Right atrium auricular region (tissue), 2 donors: ENCODE measurements at regions not wholly inside any gene's neighbourhood (a gene's known extent, or its start where the extent isn't known, plus 50 kb on each side); places are given as distances from the start of the nearest gene placed in this dataset.

Experiments used
- DNase-seq: peaks from one replicate; pipeline ENCODE4 v3.0.0-alpha.2; 2019; ENCODE audit warnings: low spot score
- H3K27ac ChIP-seq, 2 donors: fragments of 200-600 bp; sonication (generic); 1 replicate in 1 of 2; 2 replicates in 1 of 2; pipeline ENCODE4 v1.5.1; 2016 to 2019
- H3K27me3 ChIP-seq, 2 donors: fragments of 200-600 bp; sonication (generic); one replicate each; pipeline versions ENCODE4 v1.5.1 to v1.6.0; 2017 to 2019
- H3K36me3 ChIP-seq: fragments of 200-600 bp; sonication (generic); one replicate; pipeline ENCODE4 v1.5.1; 2016
- H3K4me1 ChIP-seq, 2 donors: fragments of 200-600 bp; sonication (generic); one replicate each; pipeline versions ENCODE4 v1.5.1 to v1.6.0; 2017 to 2019
- H3K4me3 ChIP-seq, 2 donors: fragments of 200-600 bp; sonication (generic); 1 replicate in 1 of 2; 2 replicates in 1 of 2; pipeline ENCODE4 v1.5.1; 2017 to 2019; ENCODE audit warnings: mild to moderate bottlenecking in 1 of 2, moderate library complexity in 1 of 2
- H3K9me3 ChIP-seq, 2 donors: fragments of 200-600 bp; sonication (generic); one replicate each; pipeline ENCODE4 v1.5.1; 2019
- TF ChIP-seq, protein P1 (sequence below), 2 donors: fragments of 200-600 bp; sonication (generic); IDR thresholded peaks; one replicate each; pipeline ENCODE4 v1.5.1; 2019; ENCODE audit warnings: antibody characterized with exemption in 2 of 2

DNA sequence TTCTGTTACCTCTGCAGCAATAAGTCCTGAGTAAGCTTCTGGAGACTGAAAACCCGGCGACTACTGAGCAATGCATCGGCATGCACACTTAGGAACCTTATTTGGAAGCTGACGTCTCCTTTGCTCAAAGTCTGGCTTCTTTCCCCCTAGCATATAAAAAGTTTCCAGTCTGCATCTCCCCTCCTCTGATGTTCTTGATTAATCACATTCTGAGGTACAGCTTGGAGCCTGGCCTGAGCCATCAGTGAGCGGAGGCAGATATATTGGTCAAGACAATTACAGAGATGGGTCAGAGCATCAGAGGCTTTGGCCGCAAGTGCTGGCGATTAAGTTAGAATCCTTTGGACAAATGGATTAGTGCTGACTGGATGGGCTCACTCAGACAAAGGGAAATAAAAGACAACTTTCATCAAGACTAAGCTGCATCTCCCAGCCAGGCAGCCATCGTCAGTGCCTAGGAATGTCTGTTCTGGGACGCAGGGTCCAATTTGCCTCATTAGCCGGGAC lies 140.7 kb downstream of the MTX3 start:
- Histone ChIP-seq H3K36me3 (no peaks in the 10 kb centered on the region), H3K27me3 (no peaks in the 10 kb centered on the region), H3K27ac (no peak overlapping the region), H3K4me3 (no peak overlapping the region), H3K4me1 (peaks cover 0 to 4% of the 10 kb centered on the region in 2 donors), H3K9me3 (no peaks in the 10 kb centered on the region)
- DNase-seq, result no peak
- TF ChIP-seq, protein P1, sequence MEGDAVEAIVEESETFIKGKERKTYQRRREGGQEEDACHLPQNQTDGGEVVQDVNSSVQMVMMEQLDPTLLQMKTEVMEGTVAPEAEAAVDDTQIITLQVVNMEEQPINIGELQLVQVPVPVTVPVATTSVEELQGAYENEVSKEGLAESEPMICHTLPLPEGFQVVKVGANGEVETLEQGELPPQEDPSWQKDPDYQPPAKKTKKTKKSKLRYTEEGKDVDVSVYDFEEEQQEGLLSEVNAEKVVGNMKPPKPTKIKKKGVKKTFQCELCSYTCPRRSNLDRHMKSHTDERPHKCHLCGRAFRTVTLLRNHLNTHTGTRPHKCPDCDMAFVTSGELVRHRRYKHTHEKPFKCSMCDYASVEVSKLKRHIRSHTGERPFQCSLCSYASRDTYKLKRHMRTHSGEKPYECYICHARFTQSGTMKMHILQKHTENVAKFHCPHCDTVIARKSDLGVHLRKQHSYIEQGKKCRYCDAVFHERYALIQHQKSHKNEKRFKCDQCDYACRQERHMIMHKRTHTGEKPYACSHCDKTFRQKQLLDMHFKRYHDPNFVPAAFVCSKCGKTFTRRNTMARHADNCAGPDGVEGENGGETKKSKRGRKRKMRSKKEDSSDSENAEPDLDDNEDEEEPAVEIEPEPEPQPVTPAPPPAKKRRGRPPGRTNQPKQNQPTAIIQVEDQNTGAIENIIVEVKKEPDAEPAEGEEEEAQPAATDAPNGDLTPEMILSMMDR (IDR thresholded peaks at IDR 0.05), result no peak

DNA sequence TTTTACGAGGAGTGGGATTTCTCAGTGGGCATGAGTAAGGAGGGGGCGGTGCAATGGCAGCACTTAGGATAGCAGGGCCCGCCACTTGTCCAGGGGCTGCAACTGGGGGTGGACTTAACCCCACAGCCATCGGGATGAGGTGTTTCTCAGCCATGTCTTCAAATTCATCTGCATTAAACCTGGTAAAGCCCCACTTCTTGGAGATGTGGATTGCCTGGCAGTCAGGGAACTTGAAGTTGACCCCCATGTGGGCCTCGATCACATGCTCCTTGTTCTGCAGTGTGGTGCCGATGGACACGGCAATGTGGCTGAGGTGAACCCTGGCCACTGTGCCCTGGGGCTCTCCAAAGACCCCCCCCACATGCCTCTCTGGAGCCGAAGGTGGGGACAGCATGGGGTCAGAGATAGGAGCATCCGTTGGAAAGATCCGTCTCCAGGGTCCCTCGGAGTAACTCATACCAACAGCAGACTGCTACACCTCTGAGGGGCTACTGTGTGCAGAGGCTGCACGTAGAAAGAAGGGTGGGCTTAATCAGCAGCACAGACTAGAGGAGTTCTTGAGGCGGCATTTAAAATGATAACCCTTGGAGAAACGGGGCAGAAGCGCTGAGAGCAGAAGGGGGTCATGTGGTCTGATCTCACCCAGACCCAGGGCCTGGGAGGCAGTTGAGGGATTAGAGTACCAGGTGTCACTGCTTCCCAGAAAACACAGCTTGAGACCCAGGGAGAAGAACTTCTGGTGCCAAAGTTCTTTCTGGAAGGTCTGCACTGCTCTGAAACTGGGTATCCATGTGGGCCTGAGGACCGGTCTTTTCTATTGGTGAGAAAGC lies 141.4 kb downstream of the MTX3 start:
- Histone ChIP-seq H3K36me3 (no peaks in the 10 kb centered on the region), H3K27ac (no peak overlapping the region), H3K4me3 (no peak overlapping the region), H3K9me3 (no peaks in the 10 kb centered on the region), H3K4me1 (peaks cover 0 to 4% of the 10 kb centered on the region in 2 donors), H3K27me3 (no peaks in the 10 kb centered on the region)
- TF ChIP-seq, protein P1 (IDR thresholded peaks at IDR 0.05), result no peak
- no peak for DNase-seq
